ENCODE measurements at regions not wholly inside any gene's neighbourhood (a gene's known extent, or its start where the extent isn't known, plus 50 kb on each side); places are given as distances from the start of the nearest gene placed in this dataset.

- Histone ChIP-seq H3K27ac (replicated peaks in 1 of 4) (no peak overlapping the region), H3K27me3 (no peaks in the 10 kb centered on the region), H3K9me3 (no peaks in the 10 kb centered on the region), H3K4me3 (no peak overlapping the region), H3K36me3 (no peaks in the 10 kb centered on the region), H3K4me1 (no peaks in the 10 kb centered on the region)
- intact Hi-C loops (cut with DNase I): no loop called here
- no peak for TF ChIP-seq EP300 (IDR thresholded peaks at IDR 0.05)
- no peak for TF ChIP-seq CTCF (IDR thresholded peaks at IDR 0.05)
- no peak for TF ChIP-seq POLR2A (IDR thresholded peaks at IDR 0.05; ENCODE audit: low read depth)
- TF ChIP-seq POLR2AphosphoS5 (IDR thresholded peaks at IDR 0.05): no peak
- DNase-seq (ENCODE audit: extremely low spot score): no peak
- WGBS: 82% methylated on average over 2 of the region's 2 CpGs
Observed at GRCh38 chr6:15081447-15081846, 164.4 kb upstream of the JARID2 start.

- intact Hi-C loops (cut with DNase I): no loop called here
- H3K27me3 ChIP-seq: no peaks in the 10 kb centered on the region
- H3K4me3 ChIP-seq: no peak overlapping the region
- no peaks in the 10 kb centered on the region for H3K36me3 ChIP-seq
- no peaks in the 10 kb centered on the region for H3K9me3 ChIP-seq
- WGBS: 89% methylated on average over 8 of the region's 8 CpGs
- H3K27ac ChIP-seq (replicated peaks in 1 of 4): no peak overlapping the region
- TF ChIP-seq POLR2A (IDR thresholded peaks at IDR 0.05; ENCODE audit: low read depth) (no peak), EP300 (IDR thresholded peaks at IDR 0.05) (no peak), POLR2AphosphoS5 (IDR thresholded peaks at IDR 0.05) (no peak), CTCF (IDR thresholded peaks at IDR 0.05) (no peak)
- no peaks in the 10 kb centered on the region for H3K4me1 ChIP-seq
- DNase-seq (ENCODE audit: extremely low spot score): no peak
Observed at GRCh38 chr6:15082708-15083107, 163.2 kb upstream of the JARID2 start.

GRCh38 chr6:15086348-15087158 is 159.3 kb upstream of the JARID2 start:
- intact Hi-C loops (cut with DNase I): no loop called here
- TF ChIP-seq EP300 (IDR thresholded peaks at IDR 0.05) (no peak), CTCF (IDR thresholded peaks at IDR 0.05) (no peak), POLR2AphosphoS5 (IDR thresholded peaks at IDR 0.05) (no peak), POLR2A (IDR thresholded peaks at IDR 0.05; ENCODE audit: low read depth) (no peak)
- no peak overlapping the region for H3K4me3 ChIP-seq
- no peaks in the 10 kb centered on the region for H3K9me3 ChIP-seq
- H3K27ac ChIP-seq (replicated peaks in 1 of 4): no peak overlapping the region
- WGBS: 81% methylated on average over 12 of the region's 12 CpGs
- H3K36me3 ChIP-seq: no peaks in the 10 kb centered on the region
- DNase-seq (ENCODE audit: extremely low spot score): no peak
- H3K27me3 ChIP-seq: no peaks in the 10 kb centered on the region
- no peaks in the 10 kb centered on the region for H3K4me1 ChIP-seq

GRCh38 chr6:15087186-15087589 is 158.7 kb upstream of the JARID2 start:
- no peak for DNase-seq (ENCODE audit: extremely low spot score)
- no peaks in the 10 kb centered on the region for H3K36me3 ChIP-seq
- no peak for TF ChIP-seq CTCF (IDR thresholded peaks at IDR 0.05)
- no peak for TF ChIP-seq POLR2AphosphoS5 (IDR thresholded peaks at IDR 0.05)
- TF ChIP-seq POLR2A (IDR thresholded peaks at IDR 0.05; ENCODE audit: low read depth): no peak
- TF ChIP-seq EP300 (IDR thresholded peaks at IDR 0.05): no peak
- H3K9me3 ChIP-seq: no peaks in the 10 kb centered on the region
- H3K27me3 ChIP-seq: no peaks in the 10 kb centered on the region
- no peak overlapping the region for H3K4me3 ChIP-seq
- H3K4me1 ChIP-seq: no peaks in the 10 kb centered on the region
- intact Hi-C loops (cut with DNase I): no loop called here
- no peak overlapping the region for H3K27ac ChIP-seq (replicated peaks in 1 of 4)
- WGBS: 94% methylated on average over 5 of the region's 5 CpGs
